A549 (cell line): ENCODE measurements at regions not wholly inside any gene's neighbourhood (a gene's known extent, or its start where the extent isn't known, plus 50 kb on each side); places are given as distances from the start of the nearest gene placed in this dataset.

Source experiments
- EP300 ChIP-seq, 2 experiments: fragments of >200 bp; sonication (Bioruptor Twin); formaldehyde crosslinking; IDR thresholded peaks; 2 replicates in 1 of 2; 3 replicates in 1 of 2; pipeline ENCODE4 v1.6.1; 2016 to 2017
- JUN ChIP-seq, 2 experiments: fragments of >200 bp; sonication (Bioruptor Twin); formaldehyde crosslinking; IDR thresholded peaks; 2 replicates in 1 of 2; 3 replicates in 1 of 2; pipeline ENCODE4 v1.6.1; 2016 to 2017
- JUNB ChIP-seq: fragments of >200 bp; sonication (Bioruptor Twin); formaldehyde crosslinking; IDR thresholded peaks from 2 replicates; pipeline ENCODE4 v1.6.1; 2016
- KDM1A ChIP-seq: fragments of 200-600 bp; sonication (generic); IDR thresholded peaks from 2 replicates; pipeline ENCODE4 v1.6.1; 2016; ENCODE audit warnings: low read depth, mild to moderate bottlenecking
- MAX ChIP-seq: IDR thresholded peaks from 2 replicates; pipeline ENCODE4 v1.6.1; 2012
- NR3C1 ChIP-seq: fragments of >200 bp; sonication (Bioruptor Twin); formaldehyde crosslinking; IDR thresholded peaks from 3 replicates; pipeline ENCODE4 v1.6.1; 2017
- POLR2A ChIP-seq: IDR thresholded peaks from 2 replicates; pipeline ENCODE4 v1.6.1; 2012; ENCODE audit warnings: mild to moderate bottlenecking, low read length
- TF ChIP-seq, protein P1 (sequence below): fragments of >200 bp; sonication (Bioruptor Twin); formaldehyde crosslinking; IDR thresholded peaks from 3 replicates; pipeline ENCODE4 v1.5.1; 2016
- TF ChIP-seq, protein P2 (sequence below): fragments of 200-600 bp; sonication (generic); IDR thresholded peaks from 2 replicates; pipeline ENCODE4 v1.6.1; 2016; ENCODE audit warnings: antibody characterized with exemption, mild to moderate bottlenecking, moderate library complexity
- TF ChIP-seq, protein P3 (sequence below): fragments of 250-450 bp; sonication (Bioruptor Pico); IDR thresholded peaks from 2 replicates; pipeline ENCODE4 v1.5.0; 2021; ENCODE audit warnings: mild to moderate bottlenecking, moderate library complexity, borderline replicate concordance
- TF ChIP-seq, protein P4 (sequence below): fragments of 450-650 bp; IDR thresholded peaks from 2 replicates; pipeline ENCODE4 v1.6.1; 2014; ENCODE audit warnings: antibody characterized with exemption

- TF ChIP-seq, protein P1, sequence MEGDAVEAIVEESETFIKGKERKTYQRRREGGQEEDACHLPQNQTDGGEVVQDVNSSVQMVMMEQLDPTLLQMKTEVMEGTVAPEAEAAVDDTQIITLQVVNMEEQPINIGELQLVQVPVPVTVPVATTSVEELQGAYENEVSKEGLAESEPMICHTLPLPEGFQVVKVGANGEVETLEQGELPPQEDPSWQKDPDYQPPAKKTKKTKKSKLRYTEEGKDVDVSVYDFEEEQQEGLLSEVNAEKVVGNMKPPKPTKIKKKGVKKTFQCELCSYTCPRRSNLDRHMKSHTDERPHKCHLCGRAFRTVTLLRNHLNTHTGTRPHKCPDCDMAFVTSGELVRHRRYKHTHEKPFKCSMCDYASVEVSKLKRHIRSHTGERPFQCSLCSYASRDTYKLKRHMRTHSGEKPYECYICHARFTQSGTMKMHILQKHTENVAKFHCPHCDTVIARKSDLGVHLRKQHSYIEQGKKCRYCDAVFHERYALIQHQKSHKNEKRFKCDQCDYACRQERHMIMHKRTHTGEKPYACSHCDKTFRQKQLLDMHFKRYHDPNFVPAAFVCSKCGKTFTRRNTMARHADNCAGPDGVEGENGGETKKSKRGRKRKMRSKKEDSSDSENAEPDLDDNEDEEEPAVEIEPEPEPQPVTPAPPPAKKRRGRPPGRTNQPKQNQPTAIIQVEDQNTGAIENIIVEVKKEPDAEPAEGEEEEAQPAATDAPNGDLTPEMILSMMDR, result no peak
- no peak for TF ChIP-seq POLR2A
- no peak for TF ChIP-seq NR3C1
- no peak for TF ChIP-seq KDM1A
- TF ChIP-seq, protein P2, sequence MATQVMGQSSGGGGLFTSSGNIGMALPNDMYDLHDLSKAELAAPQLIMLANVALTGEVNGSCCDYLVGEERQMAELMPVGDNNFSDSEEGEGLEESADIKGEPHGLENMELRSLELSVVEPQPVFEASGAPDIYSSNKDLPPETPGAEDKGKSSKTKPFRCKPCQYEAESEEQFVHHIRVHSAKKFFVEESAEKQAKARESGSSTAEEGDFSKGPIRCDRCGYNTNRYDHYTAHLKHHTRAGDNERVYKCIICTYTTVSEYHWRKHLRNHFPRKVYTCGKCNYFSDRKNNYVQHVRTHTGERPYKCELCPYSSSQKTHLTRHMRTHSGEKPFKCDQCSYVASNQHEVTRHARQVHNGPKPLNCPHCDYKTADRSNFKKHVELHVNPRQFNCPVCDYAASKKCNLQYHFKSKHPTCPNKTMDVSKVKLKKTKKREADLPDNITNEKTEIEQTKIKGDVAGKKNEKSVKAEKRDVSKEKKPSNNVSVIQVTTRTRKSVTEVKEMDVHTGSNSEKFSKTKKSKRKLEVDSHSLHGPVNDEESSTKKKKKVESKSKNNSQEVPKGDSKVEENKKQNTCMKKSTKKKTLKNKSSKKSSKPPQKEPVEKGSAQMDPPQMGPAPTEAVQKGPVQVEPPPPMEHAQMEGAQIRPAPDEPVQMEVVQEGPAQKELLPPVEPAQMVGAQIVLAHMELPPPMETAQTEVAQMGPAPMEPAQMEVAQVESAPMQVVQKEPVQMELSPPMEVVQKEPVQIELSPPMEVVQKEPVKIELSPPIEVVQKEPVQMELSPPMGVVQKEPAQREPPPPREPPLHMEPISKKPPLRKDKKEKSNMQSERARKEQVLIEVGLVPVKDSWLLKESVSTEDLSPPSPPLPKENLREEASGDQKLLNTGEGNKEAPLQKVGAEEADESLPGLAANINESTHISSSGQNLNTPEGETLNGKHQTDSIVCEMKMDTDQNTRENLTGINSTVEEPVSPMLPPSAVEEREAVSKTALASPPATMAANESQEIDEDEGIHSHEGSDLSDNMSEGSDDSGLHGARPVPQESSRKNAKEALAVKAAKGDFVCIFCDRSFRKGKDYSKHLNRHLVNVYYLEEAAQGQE, result no peak
- TF ChIP-seq, protein P3, sequence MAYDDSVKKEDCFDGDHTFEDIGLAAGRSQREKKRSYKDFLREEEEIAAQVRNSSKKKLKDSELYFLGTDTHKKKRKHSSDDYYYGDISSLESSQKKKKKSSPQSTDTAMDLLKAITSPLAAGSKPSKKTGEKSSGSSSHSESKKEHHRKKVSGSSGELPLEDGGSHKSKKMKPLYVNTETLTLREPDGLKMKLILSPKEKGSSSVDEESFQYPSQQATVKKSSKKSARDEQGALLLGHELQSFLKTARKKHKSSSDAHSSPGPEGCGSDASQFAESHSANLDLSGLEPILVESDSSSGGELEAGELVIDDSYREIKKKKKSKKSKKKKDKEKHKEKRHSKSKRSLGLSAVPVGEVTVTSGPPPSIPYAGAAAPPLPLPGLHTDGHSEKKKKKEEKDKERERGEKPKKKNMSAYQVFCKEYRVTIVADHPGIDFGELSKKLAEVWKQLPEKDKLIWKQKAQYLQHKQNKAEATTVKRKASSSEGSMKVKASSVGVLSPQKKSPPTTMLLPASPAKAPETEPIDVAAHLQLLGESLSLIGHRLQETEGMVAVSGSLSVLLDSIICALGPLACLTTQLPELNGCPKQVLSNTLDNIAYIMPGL (CRISPR knock-in tag), result no peak
- TF ChIP-seq EP300 (IDR thresholded peaks at IDR 0.05), result no peak
- TF ChIP-seq JUN (IDR thresholded peaks at IDR 0.05), result no peak
- TF ChIP-seq, protein P4, sequence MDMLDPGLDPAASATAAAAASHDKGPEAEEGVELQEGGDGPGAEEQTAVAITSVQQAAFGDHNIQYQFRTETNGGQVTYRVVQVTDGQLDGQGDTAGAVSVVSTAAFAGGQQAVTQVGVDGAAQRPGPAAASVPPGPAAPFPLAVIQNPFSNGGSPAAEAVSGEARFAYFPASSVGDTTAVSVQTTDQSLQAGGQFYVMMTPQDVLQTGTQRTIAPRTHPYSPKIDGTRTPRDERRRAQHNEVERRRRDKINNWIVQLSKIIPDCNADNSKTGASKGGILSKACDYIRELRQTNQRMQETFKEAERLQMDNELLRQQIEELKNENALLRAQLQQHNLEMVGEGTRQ, result no peak
- TF ChIP-seq MAX, result no peak
- no peak for TF ChIP-seq JUNB
These were observed 983.4 kb downstream of the CCSER2 start for GRCh38 chr10:85311613-85312337.
